ENCODE measurements at regions not wholly inside any gene's neighbourhood (a gene's known extent, or its start where the extent isn't known, plus 50 kb on each side); places are given as distances from the start of the nearest gene placed in this dataset.

- no peak for TF ChIP-seq POLR2A (IDR thresholded peaks at IDR 0.05)
- TF ChIP-seq CTCF (IDR thresholded peaks at IDR 0.05), result no peak
- no peak for TF ChIP-seq POLR2AphosphoS5 (IDR thresholded peaks at IDR 0.05)
Measured at GRCh38 chr11:95450547-95451123, 219.6 kb upstream of the SESN3 start.
